Upper lobe of left lung (tissue), 6 donors: ENCODE measurements at regions not wholly inside any gene's neighbourhood (a gene's known extent, or its start where the extent isn't known, plus 50 kb on each side); places are given as distances from the start of the nearest gene placed in this dataset.

Source experiments
- ATAC-seq, 2 donors: fragments of 200-7000 bp; cut with Tn5 transposase; one replicate each; pipeline ENCODE4 v1.9.1; 2022; ENCODE audit warnings: mild to moderate bottlenecking in 2 of 2, moderate library complexity in 2 of 2; ENCODE audit not compliant: low FRiP score in 2 of 2
- DNase-seq, 2 donors: peaks; one replicate each; pipeline ENCODE4 v3.0.0-alpha.2; 2019 to 2020
- H3K27ac ChIP-seq, 4 donors: fragments of 200-600 bp; sonication (generic); one replicate each; pipeline ENCODE4 v1.5.1; 2016 to 2019
- H3K27me3 ChIP-seq, 4 donors: fragments of 200-600 bp; sonication (generic); one replicate each; pipeline ENCODE4 v1.5.1; 2017 to 2019
- H3K36me3 ChIP-seq, 4 donors: fragments of 200-600 bp; sonication (generic); one replicate each; pipeline ENCODE4 v1.5.1; 2016 to 2019
- H3K4me1 ChIP-seq, 4 donors: fragments of 200-600 bp; sonication (generic); one replicate each; pipeline ENCODE4 v1.5.1; 2018 to 2019
- H3K4me3 ChIP-seq, 4 donors: fragments of 200-600 bp; sonication (generic); one replicate each; pipeline ENCODE4 v1.5.1; 2017 to 2019; ENCODE audit warnings: mild to moderate bottlenecking in 2 of 4, moderate library complexity in 1 of 4
- H3K9me3 ChIP-seq, 4 donors: fragments of 200-600 bp; sonication (generic); one replicate each; pipeline ENCODE4 v1.5.1; 2018 to 2019
- EP300 ChIP-seq, 4 donors: sonication (generic); formaldehyde crosslinking; IDR thresholded peaks; one replicate each; pipeline ENCODE4 v1.5.1; 2017; ENCODE audit warnings: antibody characterized with exemption in 4 of 4, control low read depth in 2 of 4
- POLR2A ChIP-seq, 4 donors: fragments of 450-650 bp; IDR thresholded peaks; one replicate each; pipeline ENCODE4 v1.5.1; 2016 to 2017; ENCODE audit warnings: antibody characterized with exemption in 4 of 4, mild to moderate bottlenecking in 2 of 4
- POLR2AphosphoS5 ChIP-seq, 2 donors: sonication (generic); formaldehyde crosslinking; IDR thresholded peaks; one replicate each; pipeline ENCODE4 v1.5.1; 2017; ENCODE audit warnings: antibody characterized with exemption in 2 of 2
- WGBS, 2 donors: methylation state at CpG; one replicate each; pipeline ENCODE4 v1.1.5; 2017 to 2018; 5-methylcytosine and 5-hydroxymethylcytosine counted together
- TF ChIP-seq, protein P1 (sequence below), 6 experiments: fragments of 450-650 bp in 4 of 6; fragments of 200-600 bp in 2 of 6; sonication (generic) in 2 of 6; IDR thresholded peaks; one replicate each; pipeline ENCODE4 v1.5.1; 2016 to 2019; ENCODE audit warnings: antibody characterized with exemption in 6 of 6
- donor health status: DM: no; HTN: no; CAD: no; lungs with moderate emphysema.
- donor health status: DM: no; HTN: yes; CAD: no; lungs with severe emphysema.

DNA sequence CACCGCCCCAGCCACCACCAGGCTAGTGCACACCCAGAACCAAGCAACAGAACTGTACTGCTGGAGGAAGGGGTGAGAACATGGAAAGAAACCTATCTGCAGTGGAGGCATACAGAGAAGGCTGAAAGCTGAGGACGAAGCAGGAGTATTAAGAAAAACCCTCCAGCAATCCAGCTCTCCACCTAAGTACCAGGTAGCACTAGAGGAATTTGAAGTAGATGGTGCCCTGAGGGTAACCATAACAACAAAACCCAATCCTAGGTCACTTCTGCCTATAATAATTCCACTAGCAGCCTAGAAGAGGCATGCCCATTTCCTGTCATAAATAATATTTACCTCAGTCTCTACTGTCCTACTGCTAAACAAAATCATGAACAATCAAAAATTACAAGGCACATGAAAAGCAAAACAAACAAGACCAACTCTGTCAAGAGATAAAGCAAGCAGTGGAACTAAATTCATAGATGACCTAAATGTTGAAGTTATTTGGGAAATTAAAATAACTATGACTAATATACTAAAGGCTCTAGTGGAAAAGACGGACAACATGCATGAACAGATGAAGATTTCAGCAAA lies 51.1 kb downstream of the HYCC1 start:
- Histone ChIP-seq H3K4me3 (no peak overlapping the region), H3K36me3 (peaks cover 0 to 34% (median 12%) of the 10 kb centered on the region in 4 donors), H3K27ac (no peak overlapping the region), H3K9me3 (no peaks in the 10 kb centered on the region), H3K4me1 (no peaks in the 10 kb centered on the region), H3K27me3 (no peaks in the 10 kb centered on the region)
- DNase-seq (no peak), ATAC-seq (no peak)
- TF ChIP-seq POLR2A (IDR thresholded peaks at IDR 0.05) (no peak), EP300 (IDR thresholded peaks at IDR 0.05) (no peak), POLR2AphosphoS5 (IDR thresholded peaks at IDR 0.05) (no peak)
- TF ChIP-seq, protein P1, sequence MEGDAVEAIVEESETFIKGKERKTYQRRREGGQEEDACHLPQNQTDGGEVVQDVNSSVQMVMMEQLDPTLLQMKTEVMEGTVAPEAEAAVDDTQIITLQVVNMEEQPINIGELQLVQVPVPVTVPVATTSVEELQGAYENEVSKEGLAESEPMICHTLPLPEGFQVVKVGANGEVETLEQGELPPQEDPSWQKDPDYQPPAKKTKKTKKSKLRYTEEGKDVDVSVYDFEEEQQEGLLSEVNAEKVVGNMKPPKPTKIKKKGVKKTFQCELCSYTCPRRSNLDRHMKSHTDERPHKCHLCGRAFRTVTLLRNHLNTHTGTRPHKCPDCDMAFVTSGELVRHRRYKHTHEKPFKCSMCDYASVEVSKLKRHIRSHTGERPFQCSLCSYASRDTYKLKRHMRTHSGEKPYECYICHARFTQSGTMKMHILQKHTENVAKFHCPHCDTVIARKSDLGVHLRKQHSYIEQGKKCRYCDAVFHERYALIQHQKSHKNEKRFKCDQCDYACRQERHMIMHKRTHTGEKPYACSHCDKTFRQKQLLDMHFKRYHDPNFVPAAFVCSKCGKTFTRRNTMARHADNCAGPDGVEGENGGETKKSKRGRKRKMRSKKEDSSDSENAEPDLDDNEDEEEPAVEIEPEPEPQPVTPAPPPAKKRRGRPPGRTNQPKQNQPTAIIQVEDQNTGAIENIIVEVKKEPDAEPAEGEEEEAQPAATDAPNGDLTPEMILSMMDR (IDR thresholded peaks at IDR 0.05), result no peak
- 59 to 79% methylated on average over 3 of the region's 3 CpGs for WGBS, 2 donors

DNA sequence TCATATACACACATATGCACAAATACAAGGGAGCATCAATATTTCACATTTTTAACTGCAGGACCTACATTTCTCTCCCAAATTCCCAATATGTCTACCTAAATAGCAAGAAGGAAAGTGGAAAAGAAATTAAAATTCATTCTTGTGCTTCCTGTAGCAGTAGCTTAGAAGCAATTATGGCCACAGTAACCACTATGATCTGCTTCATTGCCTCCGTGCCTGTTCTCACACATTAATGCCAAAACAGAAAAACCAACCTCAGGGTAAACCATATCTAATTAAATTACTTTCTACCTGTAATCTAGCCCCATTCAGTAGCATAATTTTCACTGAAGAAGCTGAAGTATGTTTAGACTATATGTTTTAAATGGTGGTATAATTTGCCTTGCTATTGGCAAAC lies 55.2 kb downstream of the HYCC1 start:
- ATAC-seq (no peak), DNase-seq (no peak)
- Histone ChIP-seq H3K27me3 (no peaks in the 10 kb centered on the region), H3K4me1 (no peaks in the 10 kb centered on the region), H3K36me3 (peaks cover 0 to 38% (median 12%) of the 10 kb centered on the region in 4 donors), H3K4me3 (no peak overlapping the region), H3K27ac (no peak overlapping the region), H3K9me3 (no peaks in the 10 kb centered on the region)
- TF ChIP-seq, protein P1 (IDR thresholded peaks at IDR 0.05), result no peak
- TF ChIP-seq EP300 (IDR thresholded peaks at IDR 0.05), result no peak
- no peak for TF ChIP-seq POLR2A (IDR thresholded peaks at IDR 0.05)
- TF ChIP-seq POLR2AphosphoS5 (IDR thresholded peaks at IDR 0.05), result no peak
- 93 to 100% methylated on average over 1 of the region's 1 CpG for WGBS, 2 donors

DNA sequence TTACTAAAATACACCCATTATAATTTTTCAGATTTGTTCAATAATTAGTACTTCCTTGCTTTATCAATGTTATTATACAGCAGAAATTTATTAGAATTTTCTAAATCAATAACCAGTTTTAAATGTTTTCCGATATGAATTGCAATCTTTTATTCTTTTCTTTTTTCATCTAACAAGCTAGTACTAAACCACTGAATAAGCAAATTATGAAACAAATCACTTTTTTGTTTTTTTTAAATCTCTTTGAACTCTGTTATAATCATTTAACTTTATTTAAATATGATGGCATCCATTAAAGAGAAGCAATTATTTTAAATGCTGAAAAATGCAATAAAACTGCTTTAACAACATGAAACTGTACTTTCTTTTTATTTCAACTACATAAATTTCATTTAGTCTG lies 59.7 kb downstream of the HYCC1 start:
- WGBS, 2 donors, result 98 to 100% methylated on average over 1 of the region's 1 CpG
- no peaks in the 10 kb centered on the region for H3K27me3 ChIP-seq
- no peak overlapping the region for H3K27ac ChIP-seq
- no peak overlapping the region for H3K4me3 ChIP-seq
- no peak for ATAC-seq
- peaks cover 0 to 11% (median 3%) of the 10 kb centered on the region in 4 donors for H3K36me3 ChIP-seq
- no peak for TF ChIP-seq EP300 (IDR thresholded peaks at IDR 0.05)
- TF ChIP-seq, protein P1 (IDR thresholded peaks at IDR 0.05), result no peak
- TF ChIP-seq POLR2A (IDR thresholded peaks at IDR 0.05), result no peak
- TF ChIP-seq POLR2AphosphoS5 (IDR thresholded peaks at IDR 0.05), result no peak
- H3K4me1 ChIP-seq, result peaks cover 0 to 2% (median 0%) of the 10 kb centered on the region in 4 donors
- no peak for DNase-seq
- H3K9me3 ChIP-seq, result no peaks in the 10 kb centered on the region

DNA sequence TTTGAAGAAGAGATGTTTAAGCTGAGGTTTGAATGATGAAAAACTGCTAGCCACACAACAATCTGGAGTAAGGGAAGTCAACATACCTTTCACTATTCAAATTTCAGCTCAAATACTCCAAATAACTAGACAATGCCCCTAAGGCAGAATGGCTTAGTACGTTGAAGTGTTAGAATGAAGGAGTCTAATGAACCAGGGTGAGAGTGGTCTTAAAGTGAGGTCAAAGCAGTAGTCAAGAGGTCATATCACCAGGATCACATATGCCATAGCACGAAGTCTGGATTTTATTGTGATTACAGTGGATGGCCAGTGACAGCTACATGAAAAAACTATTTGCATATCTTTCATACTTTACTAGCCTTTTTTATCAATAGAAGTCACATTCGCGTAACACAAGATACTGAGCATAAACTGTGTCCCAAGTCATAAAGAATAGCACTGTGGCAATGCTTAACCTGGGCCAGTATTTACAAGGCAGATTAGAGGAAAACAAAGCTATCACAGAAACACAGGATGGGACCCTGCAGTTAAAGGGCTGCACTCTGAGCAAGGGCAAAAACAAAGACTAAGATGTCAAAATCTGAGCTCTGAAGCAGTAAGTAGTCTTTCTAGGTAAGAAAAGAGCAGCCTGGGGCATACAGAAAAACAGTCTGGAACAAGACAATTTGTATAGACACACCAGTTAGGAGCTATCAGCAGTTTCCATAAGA lies 61.5 kb downstream of the HYCC1 start:
- Histone ChIP-seq H3K4me3 (no peak overlapping the region), H3K36me3 (peaks cover 0 to 1% (median 0%) of the 10 kb centered on the region in 4 donors), H3K27me3 (no peaks in the 10 kb centered on the region), H3K27ac (no peak overlapping the region), H3K9me3 (no peaks in the 10 kb centered on the region), H3K4me1 (peaks cover 0 to 11% (median 0%) of the 10 kb centered on the region in 4 donors)
- no peak for ATAC-seq
- DNase-seq, result no peak
- WGBS, 2 donors, result 92 to 97% methylated on average over 4 of the region's 4 CpGs
- TF ChIP-seq POLR2A (IDR thresholded peaks at IDR 0.05) (no peak), POLR2AphosphoS5 (IDR thresholded peaks at IDR 0.05) (no peak), EP300 (IDR thresholded peaks at IDR 0.05) (no peak)
- TF ChIP-seq, protein P1 (IDR thresholded peaks at IDR 0.05), result no peak
